Caco-2 (cell line): ENCODE measurements at regions not wholly inside any gene's neighbourhood (a gene's known extent, or its start where the extent isn't known, plus 50 kb on each side); places are given as distances from the start of the nearest gene placed in this dataset.
"Not testable (repeated sequence)": the region's sequence is repeated elsewhere in the genome, so short reads cannot be mapped to it uniquely, and the experiment has no call there.

Source experiments
- BruUV-seq: library from RNA; stranded (reverse); fragments of 400-500 nt; replicated peaks from 2 replicates; lab custom pipeline; 2021; lab: Mats Ljungman, UMichigan
- CTCF ChIA-PET: fragments of 300-600 bp; sonication (Branson Sonifier 250); formaldehyde crosslinking; loops from one replicate; lab custom pipeline; 2022; ENCODE audit warnings: antibody characterized with exemption; lab: Charles Lee
- POLR2A ChIA-PET: fragments of 300-600 bp; sonication (Branson Sonifier 250); formaldehyde crosslinking; loops from one replicate; lab custom pipeline; 2022; ENCODE audit warnings: antibody characterized with exemption; lab: Charles Lee
- DNase-seq, 2 experiments: peaks; one replicate each; pipeline versions ENCODE4 v3.0.0 to v3.0.0-alpha.2; 2020 to 2022
- H3K27me3 ChIP-seq: replicated peaks from 2 replicates; pipeline ENCODE4 v1.6.0; 2011; ENCODE audit warnings: low read length; ENCODE audit not compliant: control insufficient read depth, insufficient read depth
- H3K36me3 ChIP-seq: 2 replicates; pipeline ENCODE4 v1.5.1; 2011; ENCODE audit warnings: low read length; ENCODE audit not compliant: control insufficient read depth, insufficient read depth
- H3K4me1 ChIP-seq: fragments of 250-450 bp; sonication (Bioruptor Pico); 2 replicates; pipeline ENCODE4 v1.5.1; 2020; ENCODE audit warnings: mild to moderate bottlenecking
- H3K4me3 ChIP-seq: 2 replicates; pipeline ENCODE4 v1.5.1; 2011; ENCODE audit warnings: low read depth, mild to moderate bottlenecking, control low read depth, low read length
- H3K9me3 ChIP-seq: fragments of 250-450 bp; sonication (Bioruptor Pico); 2 replicates; pipeline ENCODE4 v1.5.1; 2020; ENCODE audit warnings: mild to moderate bottlenecking, moderate library complexity
- H3K27ac Mint-ChIP-seq: one replicate; pipeline ENCODE4 v1.8.0; 2022; ENCODE audit warnings: mixed read lengths; ENCODE audit not compliant: unreplicated experiment
- H3K27me3 Mint-ChIP-seq: one replicate; pipeline ENCODE4 v1.8.0; 2022; ENCODE audit warnings: mixed read lengths; ENCODE audit not compliant: insufficient read depth, unreplicated experiment
- H3K36me3 Mint-ChIP-seq: one replicate; pipeline ENCODE4 v1.8.0; 2022; ENCODE audit warnings: mild to moderate bottlenecking, mixed read lengths; ENCODE audit not compliant: insufficient read depth, unreplicated experiment
- H3K4me1 Mint-ChIP-seq: one replicate; pipeline ENCODE4 v1.8.0; 2022; ENCODE audit warnings: low read depth, mixed read lengths; ENCODE audit not compliant: unreplicated experiment
- H3K4me3 Mint-ChIP-seq: one replicate; pipeline ENCODE4 v1.8.0; 2022; ENCODE audit warnings: mild to moderate bottlenecking, moderate library complexity, mixed read lengths; ENCODE audit not compliant: unreplicated experiment
- H3K9me3 Mint-ChIP-seq: one replicate; pipeline ENCODE4 v1.8.0; 2022; ENCODE audit warnings: mixed read lengths; ENCODE audit not compliant: unreplicated experiment
- intact Hi-C: fragments of 100-400 bp; cut with micrococcal nuclease; formaldehyde crosslinking; loops from one replicate; pipeline ENCODE4 v1.10.0; 2022; ENCODE audit not compliant: unreplicated experiment
- TF ChIP-seq, protein P1 (sequence below), 2 experiments: fragments of 200-600 bp in 1 of 2; IDR thresholded peaks; 1 replicate in 1 of 2; 2 replicates in 1 of 2; pipeline versions ENCODE4 v1.5.1 to v1.8.0; 2011 to 2022; ENCODE audit warnings: antibody characterized with exemption in 1 of 2, control low read depth in 1 of 2, inconsistent platforms in 1 of 2, low read depth in 1 of 2, low read length in 1 of 2, mild to moderate bottlenecking in 1 of 2, moderate library complexity in 1 of 2; ENCODE audit not compliant: insufficient read depth in 1 of 2, severe bottlenecking in 1 of 2, unreplicated experiment in 1 of 2

DNA sequence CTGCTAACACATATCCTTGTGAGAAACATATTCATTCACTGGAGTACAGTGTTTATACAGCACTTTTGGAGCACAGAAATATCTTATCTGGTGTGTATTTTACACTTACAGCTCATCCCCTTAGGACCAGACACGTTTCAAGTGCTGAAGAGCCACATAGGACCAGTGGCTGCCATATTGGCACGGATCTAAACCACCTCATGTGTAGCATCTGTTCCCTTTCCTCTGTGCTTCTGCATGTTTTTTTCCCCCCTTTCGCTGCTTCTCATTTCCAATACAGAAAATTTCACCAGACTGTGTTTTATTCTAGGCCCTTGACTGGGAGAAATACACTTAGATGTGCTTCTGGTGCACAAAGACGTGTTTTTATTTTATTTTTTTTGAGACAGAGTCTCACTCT is 69.7 kb upstream of the RBMX start:
- TF ChIP-seq, protein P1, sequence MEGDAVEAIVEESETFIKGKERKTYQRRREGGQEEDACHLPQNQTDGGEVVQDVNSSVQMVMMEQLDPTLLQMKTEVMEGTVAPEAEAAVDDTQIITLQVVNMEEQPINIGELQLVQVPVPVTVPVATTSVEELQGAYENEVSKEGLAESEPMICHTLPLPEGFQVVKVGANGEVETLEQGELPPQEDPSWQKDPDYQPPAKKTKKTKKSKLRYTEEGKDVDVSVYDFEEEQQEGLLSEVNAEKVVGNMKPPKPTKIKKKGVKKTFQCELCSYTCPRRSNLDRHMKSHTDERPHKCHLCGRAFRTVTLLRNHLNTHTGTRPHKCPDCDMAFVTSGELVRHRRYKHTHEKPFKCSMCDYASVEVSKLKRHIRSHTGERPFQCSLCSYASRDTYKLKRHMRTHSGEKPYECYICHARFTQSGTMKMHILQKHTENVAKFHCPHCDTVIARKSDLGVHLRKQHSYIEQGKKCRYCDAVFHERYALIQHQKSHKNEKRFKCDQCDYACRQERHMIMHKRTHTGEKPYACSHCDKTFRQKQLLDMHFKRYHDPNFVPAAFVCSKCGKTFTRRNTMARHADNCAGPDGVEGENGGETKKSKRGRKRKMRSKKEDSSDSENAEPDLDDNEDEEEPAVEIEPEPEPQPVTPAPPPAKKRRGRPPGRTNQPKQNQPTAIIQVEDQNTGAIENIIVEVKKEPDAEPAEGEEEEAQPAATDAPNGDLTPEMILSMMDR (IDR thresholded peaks at IDR 0.05; ENCODE audit: insufficient read depth in 1 of 2, low read depth in 1 of 2, low read length in 1 of 2, severe bottlenecking in 1 of 2, unreplicated experiment in 1 of 2): no peak
- no peak for DNase-seq
- Mint-ChIP-seq H3K36me3 (no peaks in the 10 kb centered on the region), H3K27me3 (no peaks in the 10 kb centered on the region), H3K4me1 (no peaks in the 10 kb centered on the region), H3K4me3 (no peak overlapping the region), H3K27ac (no peak overlapping the region), H3K9me3 (no peaks in the 10 kb centered on the region)
- Histone ChIP-seq H3K36me3 (no peaks in the 10 kb centered on the region), H3K9me3 (no peaks in the 10 kb centered on the region), H3K4me3 (no peak overlapping the region), H3K27me3 (no peaks in the 10 kb centered on the region), H3K4me1 (no peaks in the 10 kb centered on the region)
- POLR2A ChIA-PET: no interaction called here
- intact Hi-C loops: loop anchor here (10.0 kb wide), 2 partner anchors 245 to 465 kb away; no protein-coding TSS in a partner anchor
- no TSS peak for BruUV-seq
- CTCF ChIA-PET: no interaction called here

GRCh38 chrX:136941396-136942337 is 61.1 kb upstream of the RBMX start:
- H3K9me3 Mint-ChIP-seq: no peaks in the 10 kb centered on the region
- H3K4me1 Mint-ChIP-seq: no peaks in the 10 kb centered on the region
- BruUV-seq: no TSS peak
- Histone ChIP-seq H3K27me3 (no peaks in the 10 kb centered on the region), H3K4me3 (no peak overlapping the region), H3K36me3 (no peaks in the 10 kb centered on the region), H3K4me1 (no peaks in the 10 kb centered on the region), H3K9me3 (no peaks in the 10 kb centered on the region)
- no peaks in the 10 kb centered on the region for H3K27me3 Mint-ChIP-seq
- CTCF ChIA-PET: no interaction called here
- TF ChIP-seq, protein P1 (IDR thresholded peaks at IDR 0.05; ENCODE audit: insufficient read depth in 1 of 2, low read depth in 1 of 2, low read length in 1 of 2, severe bottlenecking in 1 of 2, unreplicated experiment in 1 of 2): no peak
- POLR2A ChIA-PET: no interaction called here
- no peak for DNase-seq
- intact Hi-C loops: no loop called here
- H3K4me3 Mint-ChIP-seq: no peak overlapping the region
- no peaks in the 10 kb centered on the region for H3K36me3 Mint-ChIP-seq
- no peak overlapping the region for H3K27ac Mint-ChIP-seq

- H3K9me3 Mint-ChIP-seq: peaks cover under 1% of the 10 kb centered on the region
- ChIA-PET POLR2A (no interaction called here), CTCF (no interaction called here)
- intact Hi-C loops: no loop called here
- no peaks in the 10 kb centered on the region for H3K36me3 ChIP-seq
- no peaks in the 10 kb centered on the region for H3K4me1 Mint-ChIP-seq
- no peak for DNase-seq
- H3K27me3 Mint-ChIP-seq: no peaks in the 10 kb centered on the region
- H3K27me3 ChIP-seq: no peaks in the 10 kb centered on the region
- BruUV-seq: no TSS peak
- H3K4me3 Mint-ChIP-seq: no peak overlapping the region
- H3K9me3 ChIP-seq: no peaks in the 10 kb centered on the region
- TF ChIP-seq, protein P1 (IDR thresholded peaks at IDR 0.05; ENCODE audit: insufficient read depth in 1 of 2, low read depth in 1 of 2, low read length in 1 of 2, severe bottlenecking in 1 of 2, unreplicated experiment in 1 of 2): no peak
- H3K36me3 Mint-ChIP-seq: no peaks in the 10 kb centered on the region
- H3K4me1 ChIP-seq: no peaks in the 10 kb centered on the region
- H3K27ac Mint-ChIP-seq: no peak overlapping the region
- H3K4me3 ChIP-seq: no peak overlapping the region
Observed at GRCh38 chrX:136936183-136936549, 55.6 kb upstream of the RBMX start.

DNA sequence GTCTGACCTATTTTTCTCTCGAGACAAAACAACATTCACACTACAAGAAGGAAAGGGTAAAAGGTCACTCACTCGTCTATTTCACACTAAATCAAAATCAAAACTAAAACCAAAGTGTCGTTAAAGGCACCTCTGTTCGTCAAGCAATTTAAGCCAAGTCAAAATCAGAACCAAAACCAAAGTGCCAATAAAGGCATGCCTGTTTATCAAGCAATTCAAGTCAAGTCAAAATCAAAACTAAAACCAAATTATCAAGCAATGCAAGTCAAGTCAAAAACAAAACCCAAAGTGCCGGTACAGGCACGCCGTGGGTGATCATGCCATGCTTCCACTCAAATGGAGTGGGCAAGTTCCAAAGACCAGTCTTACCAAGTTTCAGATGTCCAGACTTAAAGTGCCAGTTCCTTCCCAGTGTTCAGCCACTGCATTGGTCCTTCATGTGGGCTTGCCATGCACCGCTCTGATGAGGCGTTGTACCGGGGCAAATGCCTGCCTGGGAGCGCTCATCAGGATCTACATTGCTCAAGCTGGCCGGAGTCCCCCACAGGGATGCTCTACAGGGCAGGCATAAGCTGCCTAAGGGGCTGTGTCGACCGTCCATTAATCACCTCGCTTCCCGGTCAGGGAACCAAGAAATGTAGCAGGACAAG is 55.1 kb upstream of the RBMX start:
- H3K27ac Mint-ChIP-seq, DNase-seq, H3K4me1 ChIP-seq, H3K4me1 Mint-ChIP-seq, POLR2A ChIA-PET, H3K9me3 Mint-ChIP-seq, H3K36me3 ChIP-seq, CTCF ChIA-PET, H3K36me3 Mint-ChIP-seq, H3K27me3 ChIP-seq, intact Hi-C loops, H3K27me3 Mint-ChIP-seq, H3K4me3 Mint-ChIP-seq, BruUV-seq, H3K9me3 ChIP-seq, H3K4me3 ChIP-seq: not testable (repeated sequence)
